GM18858 (cell line): ENCODE measurements at regions not wholly inside any gene's neighbourhood (a gene's known extent, or its start where the extent isn't known, plus 50 kb on each side); places are given as distances from the start of the nearest gene placed in this dataset.
"Not testable (repeated sequence)": the region's sequence is repeated elsewhere in the genome, so short reads cannot be mapped to it uniquely, and the experiment has no call there.

Source experiments
- ATAC-seq: cut with Tn5 transposase; IDR thresholded peaks from one replicate; pipeline ENCODE4 v1.9.1; 2021; ENCODE audit not compliant: unreplicated experiment

- no peak for ATAC-seq
These were observed 126.6 kb upstream of the PRKCQ start for GRCh38 chr10:6706725-6707124.

- no peak for ATAC-seq
These were observed 124.8 kb upstream of the PRKCQ start for GRCh38 chr10:6704896-6705295.

- not testable (repeated sequence) for ATAC-seq
These were observed 122.8 kb upstream of the PRKCQ start for GRCh38 chr10:6702833-6703232.

GRCh38 chr10:6702030-6702429, 122.0 kb upstream of the PRKCQ start:
- ATAC-seq, result no peak

- no peak for ATAC-seq
These were observed 121.2 kb upstream of the PRKCQ start for GRCh38 chr10:6701289-6701688.

- ATAC-seq, result no peak
These were observed 120.0 kb upstream of the PRKCQ start for GRCh38 chr10:6700066-6700465.

GRCh38 chr10:6699336-6699735, 119.3 kb upstream of the PRKCQ start:
- no peak for ATAC-seq

- ATAC-seq, result no peak
These were observed 115.4 kb upstream of the PRKCQ start for GRCh38 chr10:6695519-6695918.

- no peak for ATAC-seq
These were observed 114.5 kb upstream of the PRKCQ start for GRCh38 chr10:6694447-6695140.

- no peak for ATAC-seq
These were observed 112.8 kb upstream of the PRKCQ start for GRCh38 chr10:6692856-6693255.

- no peak for ATAC-seq
These were observed 112.0 kb upstream of the PRKCQ start for GRCh38 chr10:6692103-6692502.

- ATAC-seq, result no peak
These were observed 109.0 kb upstream of the PRKCQ start for GRCh38 chr10:6689036-6689435.

GRCh38 chr10:6680735-6681134, 100.7 kb upstream of the PRKCQ start:
- no peak for ATAC-seq

- ATAC-seq, result no peak
These were observed 98.9 kb upstream of the PRKCQ start for GRCh38 chr10:6678956-6679355.

GRCh38 chr10:6678211-6678803, 98.2 kb upstream of the PRKCQ start:
- ATAC-seq, result no peak

GRCh38 chr10:6677129-6677528, 97.1 kb upstream of the PRKCQ start:
- not testable (repeated sequence) for ATAC-seq

GRCh38 chr10:6674291-6674690, 94.2 kb upstream of the PRKCQ start:
- no peak for ATAC-seq

- no peak for ATAC-seq
These were observed 91.9 kb upstream of the PRKCQ start for GRCh38 chr10:6671976-6672375.

GRCh38 chr10:6669269-6669859, 89.3 kb upstream of the PRKCQ start:
- no peak for ATAC-seq

- no peak for ATAC-seq
These were observed 87.7 kb upstream of the PRKCQ start for GRCh38 chr10:6667679-6668270.

GRCh38 chr10:6667150-6667549, 87.1 kb upstream of the PRKCQ start:
- ATAC-seq, result no peak

GRCh38 chr10:6665847-6666246, 85.8 kb upstream of the PRKCQ start:
- ATAC-seq, result no peak
